ENCODE measurements at regions not wholly inside any gene's neighbourhood (a gene's known extent, or its start where the extent isn't known, plus 50 kb on each side); places are given as distances from the start of the nearest gene placed in this dataset.

- DNase-seq (ENCODE audit: low read depth): no peak
Observed at GRCh38 chr2:37425408-37425807, 81.0 kb downstream of the QPCT start.

DNA sequence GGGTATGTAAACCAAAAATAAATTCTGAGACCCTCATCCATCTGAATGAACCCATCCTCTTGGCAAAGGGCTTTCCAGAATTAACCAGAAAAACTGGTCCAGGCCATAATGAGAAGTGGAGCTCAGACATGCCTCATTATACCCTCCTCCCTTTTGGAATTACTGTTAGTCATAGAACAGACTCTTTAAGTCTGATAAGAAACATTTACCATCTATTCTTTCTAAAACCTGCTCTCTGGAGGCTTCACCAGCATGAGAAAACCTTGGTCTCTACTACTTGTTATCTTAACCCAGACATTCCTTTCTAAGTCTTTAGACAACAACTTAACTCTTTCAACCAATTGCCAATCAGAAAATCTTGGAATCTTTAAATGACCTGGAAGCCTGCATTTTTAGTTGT lies 82.8 kb downstream of the QPCT start:
- no peak for DNase-seq (ENCODE audit: low read depth)

DNA sequence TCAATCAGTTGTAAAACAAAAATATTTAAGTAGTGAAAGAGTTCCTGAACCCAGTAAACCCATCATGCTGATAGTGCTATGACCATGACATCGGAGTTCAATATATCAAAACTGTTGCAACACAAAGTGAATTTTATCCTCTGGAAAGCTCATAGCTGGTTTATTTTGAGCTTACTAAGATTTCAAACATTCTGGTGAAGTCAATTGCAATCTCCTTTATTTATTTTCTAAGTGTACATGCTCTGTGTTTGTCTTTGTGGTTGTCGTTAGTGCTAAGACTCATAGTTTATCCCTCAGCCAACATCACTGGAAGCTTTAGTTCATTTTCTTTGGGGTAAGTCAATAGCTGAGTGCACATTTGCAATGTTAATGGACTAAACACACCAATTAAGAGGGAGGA lies 91.9 kb downstream of the QPCT start:
- no peak for DNase-seq (ENCODE audit: low read depth)

- DNase-seq (ENCODE audit: low read depth): no peak
Observed at GRCh38 chr2:37439131-37439642, 94.8 kb downstream of the QPCT start.

DNA sequence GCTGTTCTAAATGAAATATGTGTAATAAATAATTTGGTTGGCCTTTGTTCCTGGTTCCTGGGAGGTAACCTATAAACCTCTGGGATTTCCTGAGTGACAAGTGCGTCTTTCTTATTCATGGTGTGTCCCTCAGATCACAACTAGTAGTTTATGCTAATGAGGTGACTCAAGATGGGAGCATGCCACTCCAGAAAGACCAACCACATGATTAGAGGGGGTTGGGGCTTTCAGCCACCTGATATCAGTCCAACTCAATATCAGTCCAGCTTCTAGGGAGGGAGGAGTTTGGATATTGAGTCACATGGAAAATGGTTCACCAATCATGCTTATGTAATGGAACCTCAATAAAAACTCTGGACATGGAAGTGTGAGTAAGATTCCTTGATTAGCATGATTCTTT lies 96.6 kb downstream of the QPCT start:
- DNase-seq (ENCODE audit: low read depth): no peak

DNA sequence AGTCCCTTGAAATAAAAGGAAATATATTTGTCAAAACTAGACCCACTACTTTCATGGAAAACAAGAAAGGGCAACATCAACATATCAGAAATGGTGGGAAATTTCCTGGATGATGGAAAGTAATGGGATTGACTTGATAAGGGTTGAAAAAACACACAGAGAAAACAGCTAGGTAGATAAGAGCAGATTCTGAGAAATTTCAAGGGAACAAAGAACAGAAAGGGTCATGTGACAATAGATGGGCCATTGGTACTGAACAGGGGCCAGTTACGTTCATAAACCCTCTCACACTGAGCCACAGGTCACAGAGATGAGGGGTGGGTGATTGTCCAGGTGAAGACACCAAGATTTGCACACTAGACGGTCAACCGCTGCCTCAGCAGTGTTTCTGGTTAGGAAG lies 98.7 kb downstream of the QPCT start:
- DNase-seq (ENCODE audit: low read depth): no peak

GRCh38 chr2:37447446-37447845 lies 103.0 kb downstream of the QPCT start:
- no peak for DNase-seq (ENCODE audit: low read depth)

DNA sequence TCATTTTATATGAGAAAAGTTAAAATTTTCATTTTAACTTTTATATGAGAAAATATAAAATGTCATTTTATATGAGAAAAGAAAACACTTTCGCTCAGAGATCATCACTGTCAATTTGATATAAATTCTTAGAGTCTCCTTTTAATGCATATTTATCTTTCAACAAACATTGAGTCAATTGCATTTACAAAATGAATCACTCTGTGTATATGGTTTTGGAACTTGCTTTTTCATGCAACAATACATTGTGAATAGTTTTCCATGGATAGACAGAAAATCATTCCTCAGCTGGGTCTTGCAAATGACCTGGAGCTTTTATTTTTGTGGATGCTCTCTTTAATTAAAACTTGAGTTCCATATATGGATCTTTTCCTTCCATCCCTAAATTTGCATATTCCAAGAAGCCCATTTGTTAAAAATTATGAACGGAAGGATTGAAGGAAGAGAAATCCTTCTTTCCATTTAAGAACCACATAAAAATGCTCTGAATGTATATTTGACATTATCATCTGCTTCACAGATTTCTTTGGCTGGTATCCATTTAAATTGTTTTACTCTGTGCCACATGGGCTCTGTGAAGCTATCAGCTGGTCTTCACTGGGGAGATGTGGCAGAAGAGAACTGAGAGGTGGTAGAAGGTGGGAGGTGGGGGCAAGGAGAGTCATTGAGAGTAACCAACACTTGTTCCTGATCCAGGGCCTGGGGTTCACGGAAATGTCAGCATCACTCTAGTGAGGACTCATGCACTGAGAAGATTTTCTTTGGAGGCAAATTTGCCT lies 104.1 kb downstream of the QPCT start:
- DNase-seq (ENCODE audit: low read depth): no peak

GRCh38 chr2:37449761-37450296 lies 105.4 kb downstream of the QPCT start:
- no peak for DNase-seq (ENCODE audit: low read depth)

GRCh38 chr2:37453027-37453426 lies 108.6 kb downstream of the QPCT start:
- no peak for DNase-seq (ENCODE audit: low read depth)

- DNase-seq (ENCODE audit: low read depth): no peak
Observed at GRCh38 chr2:37454851-37455762, 110.7 kb downstream of the QPCT start.

DNA sequence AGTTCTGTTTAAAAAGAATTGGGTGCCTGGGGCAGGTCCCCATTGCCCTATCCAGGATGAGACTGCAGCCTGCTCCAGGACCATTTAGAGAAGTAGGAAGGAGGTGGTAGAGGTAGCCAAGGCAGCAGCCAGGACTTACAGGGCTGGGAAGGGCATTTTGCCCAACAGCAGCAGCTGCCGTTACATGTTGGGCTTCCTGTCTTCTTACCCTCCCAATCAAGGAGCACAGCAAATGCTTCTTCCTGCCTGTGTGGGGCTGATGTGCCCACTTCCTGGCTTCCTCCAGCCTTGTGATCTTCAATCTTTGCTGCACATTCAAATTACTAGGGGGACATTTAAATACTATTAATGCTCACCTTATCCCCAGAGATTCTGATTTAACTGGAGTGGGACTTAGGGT lies 112.0 kb downstream of the QPCT start:
- no peak for DNase-seq (ENCODE audit: low read depth)

DNA sequence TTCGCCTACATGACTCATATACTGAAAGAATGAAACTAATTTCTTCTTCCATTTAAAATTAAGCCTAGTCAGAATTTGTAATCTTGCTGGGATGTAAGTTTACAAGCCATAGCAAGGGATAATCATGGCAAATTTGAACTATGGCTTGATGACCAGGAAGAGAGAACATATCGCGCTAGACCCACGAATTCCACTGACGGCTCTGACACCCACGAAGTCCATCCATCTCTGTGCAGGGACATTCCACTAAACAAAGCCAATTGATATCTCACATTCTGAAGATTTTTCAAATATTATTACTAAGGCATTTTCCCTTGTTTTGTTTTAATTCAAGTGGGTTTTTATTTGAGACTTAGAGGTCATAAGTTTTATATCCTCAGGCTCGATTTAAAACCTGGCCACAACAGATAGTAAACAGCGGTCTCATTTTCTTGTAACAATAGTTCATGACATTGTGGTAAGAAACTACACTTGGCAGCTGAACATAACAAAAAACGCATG lies 113.0 kb downstream of the QPCT start:
- no peak for DNase-seq (ENCODE audit: low read depth)

DNA sequence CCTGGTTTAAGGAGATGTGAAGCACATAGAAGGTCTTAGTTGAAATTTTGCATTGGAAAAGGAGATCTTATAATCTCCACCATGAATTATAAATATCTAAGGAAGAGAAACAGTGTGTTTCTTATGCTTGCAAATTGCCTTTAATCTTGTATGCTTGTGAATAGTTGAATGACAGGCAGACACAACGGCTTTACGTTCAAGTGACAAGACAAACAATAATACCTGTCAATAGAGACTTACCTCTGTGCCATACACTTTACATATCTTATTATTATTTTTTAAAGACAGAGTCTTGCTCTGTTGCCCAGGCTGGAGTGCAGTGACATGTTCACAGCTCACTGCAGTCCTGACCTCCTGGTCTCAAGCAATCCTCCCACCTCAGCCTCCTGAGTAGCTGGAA lies 113.7 kb downstream of the QPCT start:
- no peak for DNase-seq (ENCODE audit: low read depth)

GRCh38 chr2:37459095-37459981 lies 114.9 kb downstream of the QPCT start:
- DNase-seq (ENCODE audit: low read depth): no peak

- DNase-seq (ENCODE audit: low read depth): no peak
Observed at GRCh38 chr2:37460896-37461229, 116.4 kb downstream of the QPCT start.

DNA sequence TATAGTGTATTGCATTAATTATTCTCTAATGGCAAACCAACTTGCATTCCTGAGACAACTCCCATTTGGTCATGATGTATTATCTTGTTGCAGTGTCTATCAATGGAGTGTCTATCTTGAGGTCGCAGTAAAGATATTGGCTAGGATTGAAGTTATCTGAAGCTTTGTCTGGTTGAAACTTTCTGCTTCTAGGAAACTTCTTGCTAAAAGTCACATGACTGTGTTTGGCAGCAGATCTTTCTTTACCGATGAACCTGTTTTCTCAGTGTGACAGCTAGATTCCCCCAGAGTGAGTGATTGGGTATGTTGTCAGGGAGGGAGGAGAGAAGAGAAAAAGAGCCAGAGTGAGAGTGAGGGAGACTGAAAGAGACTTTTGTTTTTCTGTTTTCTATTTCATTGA lies 119.6 kb downstream of the QPCT start:
- no peak for DNase-seq (ENCODE audit: low read depth)

DNA sequence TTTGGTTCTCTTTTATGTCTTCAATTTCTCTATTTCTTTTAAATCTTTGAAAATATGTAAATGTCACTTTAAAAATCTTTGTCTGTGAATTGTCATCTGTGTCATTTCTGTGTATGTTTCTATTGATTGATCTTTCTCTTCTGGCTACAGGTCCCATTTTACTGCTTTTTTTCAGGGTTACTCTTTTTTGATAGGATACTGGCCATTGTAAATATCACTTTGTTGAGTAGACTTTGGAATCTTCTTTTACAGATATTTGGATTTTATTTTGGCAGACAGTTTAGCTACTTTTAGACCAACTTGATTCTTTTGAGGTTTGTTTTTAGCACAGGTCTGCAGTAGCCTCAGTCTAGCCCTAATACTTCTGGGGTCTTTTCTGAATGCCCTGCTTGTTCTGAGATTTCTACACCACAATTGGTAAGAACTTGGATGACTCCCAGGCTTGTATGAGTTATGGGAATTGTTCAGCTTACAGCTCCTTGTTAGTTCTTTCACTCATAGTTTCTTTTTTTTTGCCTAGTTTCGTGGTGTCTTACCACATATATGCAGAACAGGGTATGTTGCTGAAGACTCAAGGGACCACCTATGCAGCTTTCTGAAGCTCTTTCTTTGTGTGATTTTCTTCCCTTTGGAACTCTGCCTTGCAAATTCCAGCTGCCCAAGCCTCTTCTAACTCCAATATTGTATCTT lies 122.2 kb downstream of the QPCT start:
- DNase-seq (ENCODE audit: low read depth): no peak

DNA sequence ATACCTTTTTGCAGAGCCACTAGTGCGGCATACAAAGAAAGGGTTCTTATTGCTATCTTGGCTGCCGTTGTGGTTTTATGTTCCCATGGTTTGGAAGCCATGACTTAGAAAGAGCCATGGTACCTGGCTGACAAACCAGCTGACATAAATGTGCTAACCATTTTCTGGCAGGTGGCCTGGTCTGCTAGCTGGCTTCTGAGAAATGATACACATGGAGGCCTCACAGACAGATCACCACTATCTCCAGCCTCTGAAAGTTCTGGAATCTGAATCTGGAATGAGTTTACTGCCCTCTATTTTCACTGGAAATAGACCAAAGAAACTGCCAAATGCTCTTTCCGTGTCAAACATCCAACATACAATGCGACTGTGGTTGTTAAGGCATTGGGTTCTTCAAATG lies 123.7 kb downstream of the QPCT start:
- DNase-seq (ENCODE audit: low read depth): no peak

DNA sequence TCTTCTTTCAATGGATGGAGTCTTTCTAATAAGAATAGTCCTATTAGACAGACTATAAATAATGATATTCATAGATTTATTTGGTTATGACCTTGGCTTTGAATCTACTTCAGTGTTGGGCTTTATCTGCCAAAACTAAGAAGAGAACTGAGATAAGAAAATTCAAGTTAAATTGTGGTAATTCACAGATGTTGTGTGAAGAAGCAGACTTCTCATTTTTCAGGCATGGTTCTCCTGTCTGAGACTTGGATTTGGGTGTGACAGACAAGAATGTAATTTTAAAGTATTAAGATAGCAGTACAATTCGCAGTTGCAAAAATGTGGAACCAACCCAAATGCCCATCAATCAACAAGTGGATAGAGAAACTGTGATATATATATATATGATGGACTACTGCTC lies 124.7 kb downstream of the QPCT start:
- no peak for DNase-seq (ENCODE audit: low read depth)

DNA sequence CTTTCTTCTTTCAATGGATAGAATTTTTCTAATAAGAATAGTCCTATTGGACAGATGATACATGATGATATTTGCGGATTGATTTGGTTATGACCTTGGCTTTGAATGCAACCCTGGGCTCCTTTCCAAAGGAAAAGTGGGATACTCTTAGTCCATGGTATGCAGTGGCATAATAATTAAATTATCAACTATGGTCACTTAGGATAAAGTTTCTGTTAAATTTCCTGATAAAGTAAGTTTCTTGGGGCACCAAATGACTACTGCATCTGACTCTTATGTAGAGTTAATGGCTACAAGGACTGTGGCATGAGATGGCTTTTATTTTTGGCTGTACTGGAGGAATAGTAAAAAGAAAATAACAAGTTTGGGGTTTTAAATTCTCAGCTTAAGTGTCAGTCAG lies 126.7 kb downstream of the QPCT start:
- DNase-seq (ENCODE audit: low read depth): no peak
